H1 (cell line): ENCODE measurements at regions not wholly inside any gene's neighbourhood (a gene's known extent, or its start where the extent isn't known, plus 50 kb on each side); places are given as distances from the start of the nearest gene placed in this dataset.

Experiments
- CTCF ChIA-PET: fragments of 300-600 bp; sonication (Branson Sonifier 250); formaldehyde crosslinking; loops from one replicate; lab custom pipeline; 2021; ENCODE audit not compliant: partially characterized antibody; lab: Charles Lee
- POLR2A ChIA-PET: fragments of 300-600 bp; sonication (Branson Sonifier 250); formaldehyde crosslinking; loops from one replicate; lab custom pipeline; 2021; ENCODE audit warnings: inconsistent platforms; ENCODE audit not compliant: partially characterized antibody; lab: Charles Lee
- DNase-seq, 2 experiments: peaks; one replicate each; pipeline versions ENCODE4 v3.0.0 to v3.0.0-alpha.2; 2010 to 2022; ENCODE audit warnings: low spot score in 2 of 2, low read depth in 1 of 2, mixed read lengths in 1 of 2
- FAIRE-seq: peaks from 2 replicates; lab custom pipeline; 2011; peaks lifted over from hg19 to GRCh38; lab: Jason Lieb, UNC
- H2AFZ ChIP-seq: 2 replicates; pipeline ENCODE4 v1.8.1; 2012; ENCODE audit warnings: low read length, inconsistent platforms
- H2AK5ac ChIP-seq: 2 replicates; pipeline ENCODE4 v1.6.1; 2013; ENCODE audit warnings: low read depth, low read length
- H2BK120ac ChIP-seq: replicated peaks from 2 replicates; pipeline ENCODE3; 2013; ENCODE audit warnings: low read depth, low read length, inconsistent platforms
- H2BK12ac ChIP-seq: 2 replicates; pipeline ENCODE4 v1.6.1; 2013; ENCODE audit warnings: low read depth, low read length
- H2BK15ac ChIP-seq: 2 replicates; pipeline ENCODE4 v1.6.1; 2013; ENCODE audit warnings: low read length
- H2BK20ac ChIP-seq: 2 replicates; pipeline ENCODE4 v1.6.1; 2013; ENCODE audit warnings: low read length
- H2BK5ac ChIP-seq: 2 replicates; pipeline ENCODE4 v1.6.1; 2013; ENCODE audit warnings: low read depth, low read length
- H3K14ac ChIP-seq: 2 replicates; pipeline ENCODE4 v1.6.1; 2013; ENCODE audit warnings: inconsistent platforms; ENCODE audit not compliant: insufficient read length
- H3K18ac ChIP-seq: 2 replicates; pipeline ENCODE4 v1.6.1; 2013; ENCODE audit warnings: low read length; ENCODE audit errors: extremely low read depth
- H3K23ac ChIP-seq: 2 replicates; pipeline ENCODE4 v1.6.1; 2013; ENCODE audit warnings: inconsistent platforms; ENCODE audit not compliant: insufficient read length
- H3K23me2 ChIP-seq: 2 replicates; pipeline ENCODE4 v1.6.1; 2013; ENCODE audit warnings: low read depth, low read length
- H3K27ac ChIP-seq: 2 replicates; pipeline ENCODE4 v1.6.1; 2011; ENCODE audit warnings: low read depth, low read length, inconsistent platforms
- H3K27me3 ChIP-seq, 4 experiments: replicated peaks in 1 of 4; 1 replicate in 1 of 4; 2 replicates in 3 of 4; pipeline versions ENCODE4 v1.6.1 to v1.8.1; 2011 to 2013; ENCODE audit warnings: low read length in 3 of 4, mild to moderate bottlenecking in 3 of 4, inconsistent platforms in 2 of 4, mixed read lengths in 2 of 4, moderate library complexity in 1 of 4; ENCODE audit not compliant: control insufficient read depth in 3 of 4, insufficient read depth in 3 of 4; ENCODE audit errors: extremely low read depth in 1 of 4
- H3K36me3 ChIP-seq, 4 experiments: 2 replicates each; pipeline versions ENCODE4 v1.6.1 to v1.8.1; 2011 to 2013; ENCODE audit warnings: mild to moderate bottlenecking in 4 of 4, low read length in 3 of 4, moderate library complexity in 2 of 4, control low read depth in 1 of 4, inconsistent platforms in 1 of 4; ENCODE audit not compliant: insufficient read depth in 4 of 4, control insufficient read depth in 2 of 4
- H3K4ac ChIP-seq: replicated peaks from 2 replicates; pipeline ENCODE3; 2013; ENCODE audit warnings: low read length, low read depth, mixed read lengths, inconsistent platforms; ENCODE audit not compliant: insufficient read length
- H3K4me1 ChIP-seq, 4 experiments: replicated peaks in 1 of 4; 1 replicate in 1 of 4; 2 replicates in 3 of 4; pipeline versions ENCODE4 v1.6.1 to v1.8.1; 2011 to 2013; ENCODE audit warnings: low read length in 3 of 4, inconsistent platforms in 2 of 4, mixed read lengths in 1 of 4; ENCODE audit not compliant: insufficient read depth in 4 of 4, control insufficient read depth in 3 of 4
- H3K4me2 ChIP-seq, 2 experiments: 2 replicates each; pipeline versions ENCODE4 v1.6.1 to v1.8.1; 2011 to 2013; ENCODE audit warnings: low read depth in 2 of 2, low read length in 2 of 2, control low read depth in 1 of 2, inconsistent platforms in 1 of 2, mild to moderate bottlenecking in 1 of 2; ENCODE audit not compliant: insufficient read depth in 1 of 2
- H3K4me3 ChIP-seq, 4 experiments: fragments of 200-600, 300-600 bp in 1 of 4; sonication (generic), shearing (Covaris generic), sonication (Bioruptor Twin) in 1 of 4; 2 replicates each; pipeline versions ENCODE4 v1.5.1 to v1.8.1; 2011 to 2016; ENCODE audit warnings: low read length in 4 of 4, low read depth in 3 of 4, control low read depth in 2 of 4, inconsistent platforms in 2 of 4, mild to moderate bottlenecking in 2 of 4, mixed read lengths in 1 of 4, moderate library complexity in 1 of 4; ENCODE audit not compliant: insufficient read depth in 2 of 4; ENCODE audit errors: extremely low read depth in 1 of 4
- H3K56ac ChIP-seq: replicated peaks from 2 replicates; pipeline ENCODE3; 2013; ENCODE audit warnings: low read depth, mild to moderate bottlenecking, mixed read lengths, low read length, inconsistent platforms; ENCODE audit not compliant: insufficient read length
- H3K79me1 ChIP-seq: 2 replicates; pipeline ENCODE4 v1.6.1; 2013; ENCODE audit warnings: low read depth, low read length, control low read depth
- H3K79me2 ChIP-seq, 2 experiments: 2 replicates each; pipeline versions ENCODE4 v1.6.1 to v1.8.1; 2012 to 2013; ENCODE audit warnings: low read length in 2 of 2, mild to moderate bottlenecking in 2 of 2, inconsistent platforms in 1 of 2; ENCODE audit not compliant: insufficient read depth in 2 of 2, control insufficient read depth in 1 of 2
- H3K9ac ChIP-seq, 4 experiments: replicated peaks in 1 of 4; 1 replicate in 1 of 4; 2 replicates in 3 of 4; pipeline versions ENCODE4 v1.6.1 to v1.8.1; 2011 to 2013; ENCODE audit warnings: low read depth in 3 of 4, low read length in 3 of 4, control low read depth in 2 of 4, mild to moderate bottlenecking in 2 of 4, moderate library complexity in 2 of 4, inconsistent platforms in 1 of 4; ENCODE audit errors: extremely low read depth in 1 of 4
- H3K9me3 ChIP-seq, 2 experiments: 2 replicates each; pipeline versions ENCODE4 v1.6.1 to v1.8.1; 2012 to 2013; ENCODE audit warnings: mild to moderate bottlenecking in 2 of 2, moderate library complexity in 2 of 2, control low read depth in 1 of 2, inconsistent platforms in 1 of 2, low read depth in 1 of 2, low read length in 1 of 2, mixed read lengths in 1 of 2; ENCODE audit not compliant: insufficient read depth in 2 of 2
- H4K20me1 ChIP-seq, 2 experiments: replicated peaks in 1 of 2; 2 replicates each; pipeline versions ENCODE3 to v1.8.1; 2011 to 2013; ENCODE audit warnings: inconsistent platforms in 2 of 2, low read length in 2 of 2, mild to moderate bottlenecking in 1 of 2; ENCODE audit not compliant: insufficient read depth in 2 of 2, control insufficient read depth in 1 of 2
- H4K5ac ChIP-seq: 2 replicates; pipeline ENCODE4 v1.6.1; 2013; ENCODE audit warnings: low read length, low read depth, mixed read lengths, inconsistent platforms; ENCODE audit not compliant: insufficient read length
- H4K8ac ChIP-seq: 2 replicates; pipeline ENCODE4 v1.8.0; 2013; ENCODE audit warnings: mild to moderate bottlenecking, moderate library complexity, low read length, inconsistent platforms; ENCODE audit not compliant: insufficient read depth; ENCODE audit errors: extremely low read depth
- H4K91ac ChIP-seq: replicated peaks from 2 replicates; pipeline ENCODE3; 2013; ENCODE audit warnings: low read length, mixed read lengths, inconsistent platforms; ENCODE audit not compliant: insufficient read length
- BRCA1 ChIP-seq: IDR thresholded peaks from 2 replicates; pipeline ENCODE4 v1.6.1; 2012; ENCODE audit warnings: low read depth, low read length, improper control_type of control experiment
- CEBPB ChIP-seq: IDR thresholded peaks from 2 replicates; pipeline ENCODE4 v1.6.1; 2012; ENCODE audit warnings: low read depth, low read length
- GABPA ChIP-seq: IDR thresholded peaks from 2 replicates; pipeline ENCODE4 v1.6.1; 2011; ENCODE audit warnings: mild to moderate bottlenecking, low read length, moderate library complexity, borderline replicate concordance; ENCODE audit not compliant: insufficient read depth
- GTF2F1 ChIP-seq: IDR thresholded peaks from 2 replicates; pipeline ENCODE4 v1.6.1; 2012; ENCODE audit warnings: low read depth, low read length, improper control_type of control experiment, borderline replicate concordance
- NANOG ChIP-seq: IDR thresholded peaks from 2 replicates; pipeline ENCODE4 v1.6.1; 2011; ENCODE audit warnings: low read length, low read depth, mild to moderate bottlenecking, inconsistent platforms; ENCODE audit not compliant: insufficient read depth, poor library complexity, severe bottlenecking
- POLR2A ChIP-seq, 2 experiments: IDR thresholded peaks; 1 replicate in 1 of 2; 2 replicates in 1 of 2; pipeline ENCODE4 v1.6.1; 2011; ENCODE audit warnings: low read depth in 2 of 2, low read length in 2 of 2, mild to moderate bottlenecking in 2 of 2; ENCODE audit errors: control extremely low read depth in 1 of 2
- SAP30 ChIP-seq: fragments of 300-600 bp; sonication (generic); IDR thresholded peaks from 2 replicates; pipeline ENCODE4 v1.7.1; 2012; ENCODE audit warnings: low read length, moderate library complexity, mild to moderate bottlenecking, inconsistent platforms; ENCODE audit not compliant: insufficient read depth, insufficient replicate concordance
- SP2 ChIP-seq: IDR thresholded peaks from 2 replicates; pipeline ENCODE4 v1.6.1; 2012; ENCODE audit warnings: mild to moderate bottlenecking, low read length, inconsistent platforms
- WGBS, 2 experiments: shearing (Covaris generic) in 1 of 2; methylation state at CpG; one replicate each; pipeline versions ENCODE4 v1.1.6 to v1.1.7; 2013 to 2015; ENCODE audit warnings: low lambda C conversion rate in 2 of 2, mixed read lengths in 2 of 2, inconsistent platforms in 1 of 2, low coverage in 1 of 2, missing lambda C conversion rate in 1 of 2; ENCODE audit not compliant: insufficient replicate concordance in 2 of 2, insufficient coverage in 1 of 2, insufficient read length in 1 of 2; ENCODE audit errors: extremely low coverage in 1 of 2, missing lambda C conversion rate in 1 of 2; 5-methylcytosine and 5-hydroxymethylcytosine counted together
- TF ChIP-seq, protein P1 (sequence below), 3 experiments: IDR thresholded peaks; 1 replicate in 2 of 3; 2 replicates in 1 of 3; pipeline versions ENCODE4 v1.5.1 to v1.6.1; 2011; ENCODE audit warnings: low read length in 3 of 3, mild to moderate bottlenecking in 3 of 3, inconsistent platforms in 2 of 3, low read depth in 1 of 3, moderate library complexity in 1 of 3; ENCODE audit not compliant: insufficient read depth in 1 of 3; ENCODE audit errors: control extremely low read depth in 1 of 3

- no peak overlapping the region for H2BK12ac ChIP-seq
- H3K79me1 ChIP-seq = no peaks in the 10 kb centered on the region
- FAIRE-seq (no peak), DNase-seq (no peak)
- no peaks in the 10 kb centered on the region for H3K79me2 ChIP-seq
- H2AK5ac ChIP-seq = no peak overlapping the region
- H2BK20ac ChIP-seq = no peak overlapping the region
- H3K9me3 ChIP-seq = no peaks in the 10 kb centered on the region
- H3K18ac ChIP-seq = no peak overlapping the region
- no peak overlapping the region for H3K4me3 ChIP-seq
- no peak overlapping the region for H2AFZ ChIP-seq
- no peak overlapping the region for H2BK120ac ChIP-seq
- H3K36me3 ChIP-seq = no peaks in the 10 kb centered on the region
- H3K23ac ChIP-seq = no peak overlapping the region
- H4K8ac ChIP-seq = no peak overlapping the region
- no peak overlapping the region for H3K4ac ChIP-seq
- H3K14ac ChIP-seq = no peak overlapping the region
- POLR2A ChIA-PET = no interaction called here
- no peak overlapping the region for H4K91ac ChIP-seq
- H2BK5ac ChIP-seq = no peak overlapping the region
- H3K27ac ChIP-seq = no peak overlapping the region
- CTCF ChIA-PET = interaction anchor here (1.5 kb wide), 1 partner anchor 19 kb away, joined by 5 read pairs; no protein-coding TSS in a partner anchor
- no peak overlapping the region for H3K56ac ChIP-seq
- no peaks in the 10 kb centered on the region for H3K27me3 ChIP-seq
- H4K5ac ChIP-seq = no peak overlapping the region
- no peaks in the 10 kb centered on the region for H3K23me2 ChIP-seq
- H4K20me1 ChIP-seq = no peaks in the 10 kb centered on the region
- H3K9ac ChIP-seq = no peak overlapping the region
- 90% methylated on average over 2 of the region's 2 CpGs; no CpG with 5 or more reads in 1 of the 2 experiments for WGBS, 2 experiments
- no peak overlapping the region for H3K4me2 ChIP-seq
- no peak overlapping the region for H2BK15ac ChIP-seq
- no peaks in the 10 kb centered on the region for H3K4me1 ChIP-seq
- TF ChIP-seq GTF2F1 (no peak), CEBPB (no peak), NANOG (no peak), SP2 (no peak), SAP30 (no peak), GABPA (no peak), BRCA1 (no peak), POLR2A (IDR thresholded peaks at IDR 0.05; ENCODE audit: control extremely low read depth in 1 of 2, low read depth in 2 of 2, low read length in 2 of 2) (no peak)
- TF ChIP-seq, protein P1, sequence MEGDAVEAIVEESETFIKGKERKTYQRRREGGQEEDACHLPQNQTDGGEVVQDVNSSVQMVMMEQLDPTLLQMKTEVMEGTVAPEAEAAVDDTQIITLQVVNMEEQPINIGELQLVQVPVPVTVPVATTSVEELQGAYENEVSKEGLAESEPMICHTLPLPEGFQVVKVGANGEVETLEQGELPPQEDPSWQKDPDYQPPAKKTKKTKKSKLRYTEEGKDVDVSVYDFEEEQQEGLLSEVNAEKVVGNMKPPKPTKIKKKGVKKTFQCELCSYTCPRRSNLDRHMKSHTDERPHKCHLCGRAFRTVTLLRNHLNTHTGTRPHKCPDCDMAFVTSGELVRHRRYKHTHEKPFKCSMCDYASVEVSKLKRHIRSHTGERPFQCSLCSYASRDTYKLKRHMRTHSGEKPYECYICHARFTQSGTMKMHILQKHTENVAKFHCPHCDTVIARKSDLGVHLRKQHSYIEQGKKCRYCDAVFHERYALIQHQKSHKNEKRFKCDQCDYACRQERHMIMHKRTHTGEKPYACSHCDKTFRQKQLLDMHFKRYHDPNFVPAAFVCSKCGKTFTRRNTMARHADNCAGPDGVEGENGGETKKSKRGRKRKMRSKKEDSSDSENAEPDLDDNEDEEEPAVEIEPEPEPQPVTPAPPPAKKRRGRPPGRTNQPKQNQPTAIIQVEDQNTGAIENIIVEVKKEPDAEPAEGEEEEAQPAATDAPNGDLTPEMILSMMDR (IDR thresholded peaks at IDR 0.05; ENCODE audit: control extremely low read depth in 1 of 3, insufficient read depth in 1 of 3, low read depth in 1 of 3, low read length in 3 of 3) = no peak
Measured at GRCh38 chr2:19043893-19044292, 314.5 kb downstream of the OSR1 start.
